GM18508 (cell line): ENCODE measurements at regions not wholly inside any gene's neighbourhood (a gene's known extent, or its start where the extent isn't known, plus 50 kb on each side); places are given as distances from the start of the nearest gene placed in this dataset.

ENCODE experiments used
- ATAC-seq: cut with Tn5 transposase; IDR thresholded peaks from one replicate; pipeline ENCODE4 v1.9.1; 2021; ENCODE audit warnings: moderate number of reproducible peaks; ENCODE audit not compliant: insufficient read depth, unreplicated experiment

- ATAC-seq = no peak
Observed at GRCh38 chr13:63420685-63421084, 2005.0 kb upstream of the PCDH20 start.

- ATAC-seq = no peak
Observed at GRCh38 chr13:63414247-63414646, 1998.6 kb upstream of the PCDH20 start.

- no peak for ATAC-seq
Observed at GRCh38 chr13:63409791-63410351, 1994.2 kb upstream of the PCDH20 start.

- no peak for ATAC-seq
Observed at GRCh38 chr13:63408331-63409189, 1992.9 kb upstream of the PCDH20 start.

- ATAC-seq = no peak
Observed at GRCh38 chr13:63403733-63404132, 1988.1 kb upstream of the PCDH20 start.

GRCh38 chr13:63396746-63397145, 1981.1 kb upstream of the PCDH20 start:
- ATAC-seq = no peak

- ATAC-seq = no peak
Observed at GRCh38 chr13:63393112-63393511, 1977.5 kb upstream of the PCDH20 start.

- ATAC-seq = no peak
Observed at GRCh38 chr13:63389756-63390155, 1974.1 kb upstream of the PCDH20 start.

GRCh38 chr13:63381078-63381859, 1965.6 kb upstream of the PCDH20 start:
- no peak for ATAC-seq

GRCh38 chr13:63377986-63378385, 1962.3 kb upstream of the PCDH20 start:
- no peak for ATAC-seq

GRCh38 chr13:63370101-63370500, 1954.5 kb upstream of the PCDH20 start:
- ATAC-seq = no peak

GRCh38 chr13:63367522-63368198, 1952.0 kb upstream of the PCDH20 start:
- no peak for ATAC-seq

GRCh38 chr13:63364159-63364558, 1948.5 kb upstream of the PCDH20 start:
- no peak for ATAC-seq

- no peak for ATAC-seq
Observed at GRCh38 chr13:63351533-63351932, 1935.9 kb upstream of the PCDH20 start.

GRCh38 chr13:63351081-63351480, 1935.4 kb upstream of the PCDH20 start:
- no peak for ATAC-seq

GRCh38 chr13:63345835-63346234, 1930.2 kb upstream of the PCDH20 start:
- ATAC-seq = no peak

GRCh38 chr13:63344711-63345110, 1929.1 kb upstream of the PCDH20 start:
- no peak for ATAC-seq

GRCh38 chr13:63337921-63338320, 1922.3 kb upstream of the PCDH20 start:
- ATAC-seq = no peak

- no peak for ATAC-seq
Observed at GRCh38 chr13:63337041-63337440, 1921.4 kb upstream of the PCDH20 start.

GRCh38 chr13:63336549-63336948, 1920.9 kb upstream of the PCDH20 start:
- no peak for ATAC-seq

GRCh38 chr13:63327584-63327983, 1911.9 kb upstream of the PCDH20 start:
- no peak for ATAC-seq
